IPS-NIHi7 (cell line): ENCODE measurements at regions not wholly inside any gene's neighbourhood (a gene's known extent, or its start where the extent isn't known, plus 50 kb on each side); places are given as distances from the start of the nearest gene placed in this dataset.
"Not testable (repeated sequence)": the region's sequence is repeated elsewhere in the genome, so short reads cannot be mapped to it uniquely, and the experiment has no call there.

ENCODE experiments used
- DNase-seq: peaks from one replicate; pipeline ENCODE4 v3.0.0; 2012; ENCODE audit warnings: mixed read lengths; ENCODE audit errors: extremely low spot score

DNA sequence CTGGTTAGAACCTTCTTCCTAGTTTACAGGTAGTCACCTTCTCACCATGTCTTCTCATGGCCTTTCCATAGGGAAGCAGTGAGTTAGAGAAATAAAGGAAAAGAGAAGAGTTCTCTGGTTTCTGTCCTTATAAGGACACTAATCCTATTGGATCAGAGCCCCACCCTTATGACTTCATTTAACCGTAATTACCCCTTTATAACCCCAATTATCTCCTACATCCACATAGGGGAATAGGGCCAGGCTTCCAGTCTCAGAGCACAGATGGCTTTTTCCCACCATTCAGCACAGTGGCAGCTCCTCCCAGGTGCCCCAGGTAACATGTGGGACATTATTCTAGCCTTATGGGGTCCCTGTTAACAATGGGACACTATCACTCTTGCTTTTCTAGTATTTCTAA is 602.9 kb downstream of the RPIA start:
- not testable (repeated sequence) for DNase-seq

DNA sequence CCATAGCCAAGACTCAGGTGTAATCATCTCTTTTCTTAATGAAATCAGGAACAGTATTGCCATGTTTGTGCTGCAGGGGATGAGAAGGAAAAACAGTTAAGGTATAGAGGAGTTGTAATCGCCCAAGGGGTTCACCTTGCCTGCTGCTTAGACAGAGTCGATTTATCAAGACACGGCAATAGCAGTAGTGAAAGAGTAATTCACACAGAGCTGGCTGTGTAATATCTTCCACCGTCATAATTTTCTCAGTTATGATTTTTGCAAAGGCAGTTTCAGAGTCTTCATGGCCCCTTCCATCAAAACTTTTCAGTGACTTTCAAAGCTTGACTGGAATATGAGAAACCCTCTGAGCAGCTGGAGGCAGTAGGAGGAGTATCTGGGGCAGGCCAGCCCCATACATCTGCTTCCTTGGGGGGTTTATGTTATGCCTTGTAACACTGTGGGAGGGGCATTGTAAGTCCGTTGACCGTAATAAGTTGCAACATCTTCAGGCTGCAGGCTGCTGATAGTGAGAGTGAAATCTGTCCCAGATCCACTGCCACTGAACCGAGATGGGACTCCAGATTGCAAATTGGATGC is 605.4 kb downstream of the RPIA start:
- not testable (repeated sequence) for DNase-seq

DNA sequence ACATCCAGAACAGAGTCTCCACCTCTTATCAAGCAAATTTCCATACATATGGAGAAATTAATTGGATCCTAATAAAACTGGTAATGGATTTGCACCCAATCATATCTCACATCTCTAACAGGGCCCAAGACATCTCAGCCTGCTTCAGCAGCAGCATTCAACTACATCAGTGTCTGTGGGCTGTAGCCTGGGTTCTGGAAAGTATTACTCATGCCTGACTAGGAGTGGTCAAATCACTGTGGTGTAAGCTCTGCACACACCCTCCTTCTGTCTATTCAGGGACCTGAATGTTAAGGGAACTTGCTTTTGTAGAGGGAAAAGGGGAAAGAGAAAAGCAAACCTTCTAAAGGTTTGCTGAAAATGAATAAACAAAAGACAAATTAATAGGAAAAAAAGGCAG is 607.7 kb downstream of the RPIA start:
- not testable (repeated sequence) for DNase-seq

DNA sequence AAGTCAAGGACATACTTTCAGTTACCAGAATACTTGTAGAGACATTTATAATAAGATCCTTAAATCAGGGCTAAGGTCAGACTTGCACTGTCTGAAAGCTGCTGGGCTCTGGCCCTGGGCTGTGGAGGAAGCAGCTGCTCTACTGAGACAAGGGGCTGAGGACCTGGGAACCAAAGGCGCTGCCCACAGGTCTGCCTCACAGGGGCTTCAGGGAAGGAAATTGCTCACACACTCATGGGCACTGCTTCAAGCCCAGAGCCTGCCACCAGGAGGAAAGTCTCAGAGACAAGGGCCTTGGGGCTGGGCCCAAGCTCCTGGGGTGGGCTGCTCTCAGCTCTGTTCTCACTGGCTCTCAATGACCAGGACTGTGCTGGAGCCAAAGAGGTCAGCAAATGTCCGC is 614.1 kb downstream of the RPIA start:
- not testable (repeated sequence) for DNase-seq

DNA sequence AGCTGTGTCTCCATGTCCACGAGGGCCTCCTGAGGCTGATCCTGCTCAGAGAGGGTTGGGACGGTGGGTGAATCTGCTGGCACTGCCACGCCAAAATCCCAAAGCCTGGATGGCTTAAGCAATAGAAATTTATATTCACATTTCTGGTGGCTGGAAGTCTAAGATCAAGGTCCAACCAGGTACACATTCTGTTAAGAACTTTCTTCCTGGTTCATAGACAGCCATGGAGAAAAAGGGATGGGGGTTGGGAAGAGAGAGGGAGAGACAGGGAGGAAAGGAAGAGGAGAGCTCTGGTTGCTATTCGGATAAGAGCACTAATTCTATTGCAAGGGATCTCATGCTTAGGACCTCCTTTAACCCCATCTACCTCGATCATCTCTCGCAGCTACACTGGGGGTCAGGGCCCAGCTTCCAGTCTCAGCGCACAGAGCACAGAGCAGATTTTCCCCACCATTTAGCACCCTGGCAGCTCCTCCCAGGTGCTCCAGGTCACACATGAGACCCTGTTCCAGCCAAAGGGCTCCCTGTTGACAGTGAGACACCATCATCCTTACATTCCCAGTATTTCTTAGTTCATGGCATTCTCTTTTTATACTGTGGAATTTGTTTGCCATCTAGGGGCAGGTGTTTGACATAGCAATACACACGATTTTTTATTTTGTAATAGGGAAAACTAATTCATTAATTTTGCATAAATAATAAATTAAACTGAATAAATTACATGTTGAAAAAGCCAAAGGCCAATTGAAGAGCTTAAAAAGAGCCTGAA is 615.6 kb downstream of the RPIA start:
- DNase-seq = not testable (repeated sequence)

DNA sequence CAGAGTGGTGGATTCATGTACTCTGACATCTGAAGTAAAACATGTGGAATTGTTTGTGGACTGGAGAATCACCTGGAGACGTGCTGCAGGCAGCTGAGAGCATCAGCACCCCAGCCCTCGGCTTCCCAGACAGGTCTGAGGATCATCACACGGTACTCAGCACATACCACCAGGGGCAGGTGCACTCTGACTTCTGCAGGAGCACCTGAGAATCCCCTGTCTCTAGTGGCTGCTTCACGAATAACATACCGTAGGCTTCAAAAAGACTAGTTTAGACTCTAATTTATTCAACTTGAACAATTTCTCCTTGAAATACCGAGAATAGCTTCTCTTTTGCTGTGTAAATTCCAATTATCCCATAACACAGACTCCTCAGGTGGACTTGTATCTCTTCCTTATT is 627.5 kb downstream of the RPIA start:
- not testable (repeated sequence) for DNase-seq

DNA sequence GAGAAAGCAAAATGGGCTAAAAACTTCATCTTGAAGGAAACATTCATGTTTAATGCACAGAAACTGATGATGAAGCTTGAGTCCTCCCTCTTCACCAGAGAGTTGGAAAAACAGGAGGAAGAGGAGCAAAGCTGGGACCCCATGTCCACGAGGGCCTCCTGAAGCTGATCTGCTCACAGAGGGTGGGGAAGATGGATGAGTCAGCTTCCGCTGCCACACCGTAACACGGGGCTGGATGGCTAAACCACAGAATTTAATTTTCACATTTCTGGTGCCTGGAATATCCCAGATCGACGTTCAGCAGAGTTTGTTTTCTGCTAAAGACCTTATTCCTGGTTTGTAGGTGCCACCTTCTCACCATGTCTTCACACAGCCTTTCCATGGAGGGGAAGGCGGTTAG is 634.4 kb downstream of the RPIA start:
- not testable (repeated sequence) for DNase-seq

DNA sequence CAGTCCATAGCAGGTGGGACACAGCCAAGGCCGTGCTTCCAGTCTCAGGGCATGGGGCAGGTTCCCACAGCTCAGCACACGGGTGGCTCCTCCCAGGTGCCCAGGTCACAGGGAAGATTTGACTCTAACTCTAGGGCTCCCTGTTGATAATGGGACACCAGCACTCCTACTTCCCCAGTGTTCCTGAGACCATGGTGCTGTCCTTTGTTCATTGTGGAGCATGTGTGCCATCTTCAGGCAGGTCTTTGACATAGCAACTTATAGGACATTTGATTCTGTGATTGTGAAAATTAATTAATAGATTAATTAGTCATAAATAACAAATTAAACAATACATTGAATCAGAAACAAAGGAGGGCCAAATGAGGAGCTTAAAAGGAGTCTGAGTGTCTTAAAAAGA is 635.0 kb downstream of the RPIA start:
- not testable (repeated sequence) for DNase-seq

DNA sequence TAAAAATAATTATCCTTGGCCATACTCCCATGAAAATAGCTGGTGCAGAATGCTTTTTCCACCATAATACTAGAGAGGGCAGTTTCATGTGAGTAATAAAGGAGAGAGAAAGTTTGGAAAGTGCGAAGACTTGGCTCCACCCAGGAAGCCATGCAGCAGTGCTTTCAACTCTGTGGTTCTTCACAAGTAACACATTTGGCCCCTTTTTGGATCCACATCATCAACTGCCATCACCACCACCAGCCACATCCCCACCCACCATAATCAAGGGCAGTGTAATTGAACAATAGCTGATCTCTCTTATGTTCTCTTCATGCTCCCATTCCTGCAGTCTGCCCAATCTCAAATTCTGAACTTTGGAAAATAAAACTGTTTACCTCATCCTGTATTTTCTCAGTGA is 637.3 kb downstream of the RPIA start:
- DNase-seq = not testable (repeated sequence)
